GM23248 (cell line): ENCODE measurements at regions not wholly inside any gene's neighbourhood (a gene's known extent, or its start where the extent isn't known, plus 50 kb on each side); places are given as distances from the start of the nearest gene placed in this dataset.

Source experiments
- EZH2 ChIP-seq: fragments of 200-600 bp; sonication (generic); IDR thresholded peaks from 2 replicates; pipeline ENCODE4 v1.6.1; 2018; ENCODE audit warnings: antibody characterized with exemption, mild to moderate bottlenecking; ENCODE audit not compliant: insufficient read depth, poor library complexity, severe bottlenecking
- EZH2phosphoT487 ChIP-seq: fragments of 200-600 bp; sonication (generic); IDR thresholded peaks from 2 replicates; pipeline ENCODE4 v1.6.1; 2018; ENCODE audit warnings: antibody characterized with exemption, moderate library complexity, mild to moderate bottlenecking, low read depth; ENCODE audit not compliant: insufficient read depth

- no peak for TF ChIP-seq EZH2phosphoT487
- TF ChIP-seq EZH2: no peak
These were observed 175.9 kb upstream of the COPS8 start for GRCh38 chr2:236909802-236910201.
